SK-N-SH (cell line): ENCODE measurements at regions not wholly inside any gene's neighbourhood (a gene's known extent, or its start where the extent isn't known, plus 50 kb on each side); places are given as distances from the start of the nearest gene placed in this dataset.

ENCODE experiments used
- CTCF ChIA-PET: fragments of 300-600, 350-600 bp; formaldehyde crosslinking; extraction: SDS; loops from one replicate; lab custom pipeline; 2021; lab: Yijun Ruan, JAX
- POLR2A ChIA-PET: fragments of 350-600 bp; sonication (Branson Sonifier 250); formaldehyde crosslinking; extraction: SDS; loops from one replicate; lab custom pipeline; 2020; ENCODE audit warnings: antibody characterized with exemption, inconsistent platforms; lab: Yijun Ruan, JAX
- DNase-seq: peaks from one replicate; pipeline ENCODE4 v3.0.0; 2012
- H2AFZ ChIP-seq: fragments of 200-600 bp; sonication (generic); 2 replicates; pipeline ENCODE4 v1.8.1; 2016; ENCODE audit warnings: antibody characterized with exemption, mild to moderate bottlenecking, low read depth
- H3F3A ChIP-seq: fragments of 200-600 bp; sonication (generic); replicated peaks from 2 replicates; pipeline ENCODE3; 2016; ENCODE audit warnings: antibody characterized with exemption, mild to moderate bottlenecking; ENCODE audit not compliant: insufficient read depth
- H3K27ac ChIP-seq, 2 experiments: fragments of 200-500 bp in 1 of 2; fragments of 200-600 bp in 1 of 2; sonication (Bioruptor generic) in 1 of 2; sonication (generic), shearing (Covaris generic) in 1 of 2; 2 replicates each; pipeline versions ENCODE4 v1.5.1 to v1.6.1; 2014 to 2016; ENCODE audit warnings: low read depth in 2 of 2, inconsistent platforms in 1 of 2, low read length in 1 of 2, mild to moderate bottlenecking in 1 of 2, mixed read lengths in 1 of 2
- H3K27me3 ChIP-seq: fragments of 200-600 bp; sonication (generic), shearing (Covaris generic); 2 replicates; pipeline ENCODE4 v1.6.1; 2016; ENCODE audit warnings: mixed run types; ENCODE audit not compliant: insufficient read depth
- H3K36me3 ChIP-seq, 2 experiments: fragments of 200-500 bp in 1 of 2; fragments of 200-600 bp in 1 of 2; sonication (Bioruptor generic) in 1 of 2; sonication (generic) in 1 of 2; replicated peaks in 1 of 2; 2 replicates each; pipeline versions ENCODE3 to v1.5.1; 2014 to 2016; ENCODE audit warnings: low read length in 1 of 2, mild to moderate bottlenecking in 1 of 2; ENCODE audit not compliant: insufficient read depth in 2 of 2, control insufficient read depth in 1 of 2
- H3K4me1 ChIP-seq, 2 experiments: fragments of 200-500 bp in 1 of 2; fragments of 200-600 bp in 1 of 2; sonication (Bioruptor generic) in 1 of 2; sonication (generic), shearing (Covaris generic) in 1 of 2; 2 replicates each; pipeline versions ENCODE4 v1.5.1 to v1.6.1; 2014 to 2016; ENCODE audit warnings: low read depth in 1 of 2, low read length in 1 of 2, mixed run types in 1 of 2; ENCODE audit not compliant: insufficient read depth in 2 of 2, control insufficient read depth in 1 of 2
- H3K4me2 ChIP-seq: fragments of 200-600 bp; sonication (generic), shearing (Covaris generic); 2 replicates; pipeline ENCODE4 v1.6.1; 2017; ENCODE audit warnings: mixed run types
- H3K4me3 ChIP-seq, 2 experiments: fragments of 200-500 bp in 1 of 2; fragments of 200-600 bp in 1 of 2; sonication (Bioruptor generic) in 1 of 2; sonication (generic), shearing (Covaris generic) in 1 of 2; 2 replicates each; pipeline versions ENCODE4 v1.5.1 to v1.8.1; 2014 to 2016; ENCODE audit warnings: low read depth in 2 of 2, inconsistent platforms in 1 of 2, low read length in 1 of 2, mild to moderate bottlenecking in 1 of 2, mixed read lengths in 1 of 2, moderate library complexity in 1 of 2
- H3K79me2 ChIP-seq: fragments of 200-600 bp; sonication (generic); 2 replicates; pipeline ENCODE4 v1.8.1; 2017; ENCODE audit warnings: mild to moderate bottlenecking; ENCODE audit not compliant: insufficient read depth
- H3K9ac ChIP-seq: fragments of 200-600 bp; sonication (generic); 2 replicates; pipeline ENCODE4 v1.6.1; 2017; ENCODE audit warnings: mixed run types
- H3K9me2 ChIP-seq: fragments of 200-600 bp; sonication (generic); 2 replicates; pipeline ENCODE4 v1.6.1; 2017; ENCODE audit warnings: mixed run types
- H3K9me3 ChIP-seq: fragments of 200-600 bp; sonication (generic); 2 replicates; pipeline ENCODE4 v1.6.1; 2017; ENCODE audit warnings: mixed run types, mild to moderate bottlenecking, moderate library complexity
- H4K20me1 ChIP-seq: fragments of 200-600 bp; sonication (generic); 2 replicates; pipeline ENCODE4 v1.6.1; 2017; ENCODE audit warnings: mild to moderate bottlenecking, mixed run types; ENCODE audit not compliant: insufficient read depth
- FOXJ3 ChIP-seq: sonication (generic); formaldehyde crosslinking; IDR thresholded peaks from 2 replicates; pipeline ENCODE4 v1.5.1; 2020; ENCODE audit warnings: mild to moderate bottlenecking, missing genetic modification reagents
- GATA2 ChIP-seq: sonication (generic); formaldehyde crosslinking; IDR thresholded peaks from 2 replicates; pipeline ENCODE4 v1.5.0; 2020; ENCODE audit warnings: mild to moderate bottlenecking, missing genetic modification reagents
- MEF2A ChIP-seq: IDR thresholded peaks from 2 replicates; pipeline ENCODE4 v1.4.0; 2012; ENCODE audit warnings: low read depth, borderline replicate concordance
- NFIC ChIP-seq: IDR thresholded peaks from 2 replicates; pipeline ENCODE4 v1.4.0; 2012; ENCODE audit warnings: borderline replicate concordance
- NRF1 ChIP-seq: IDR thresholded peaks from 2 replicates; pipeline ENCODE4 v1.6.1; 2012; ENCODE audit warnings: low read depth, mild to moderate bottlenecking, low read length
- PBX3 ChIP-seq: IDR thresholded peaks from 2 replicates; pipeline ENCODE4; 2012
- REST ChIP-seq: IDR thresholded peaks from 2 replicates; pipeline ENCODE4 v1.6.1; 2012; ENCODE audit warnings: mild to moderate bottlenecking, low read depth, low read length, moderate library complexity
- RFX5 ChIP-seq: IDR thresholded peaks from 2 replicates; pipeline ENCODE4 v1.6.1; 2012; ENCODE audit warnings: mild to moderate bottlenecking, improper control_type of control experiment, low read length
- RXRA ChIP-seq: IDR thresholded peaks from 2 replicates; pipeline ENCODE4 v1.4.0; 2012; ENCODE audit warnings: low read depth, mild to moderate bottlenecking, borderline replicate concordance
- SMC3 ChIP-seq: IDR thresholded peaks from 2 replicates; pipeline ENCODE4 v1.6.1; 2012; ENCODE audit warnings: low read depth, low read length, improper control_type of control experiment
- TAF1 ChIP-seq: IDR thresholded peaks from 2 replicates; pipeline ENCODE4 v1.6.1; 2012; ENCODE audit warnings: low read depth, mild to moderate bottlenecking, low read length, moderate library complexity, borderline replicate concordance
- TCF12 ChIP-seq: IDR thresholded peaks from 2 replicates; pipeline ENCODE4 v1.4.0; 2012
- TEAD4 ChIP-seq: IDR thresholded peaks from 2 replicates; pipeline ENCODE4 v1.4.0; 2012; ENCODE audit warnings: mild to moderate bottlenecking, borderline replicate concordance; ENCODE audit not compliant: insufficient read depth
- USF1 ChIP-seq: IDR thresholded peaks from 2 replicates; pipeline ENCODE4 v1.4.0; 2012; ENCODE audit warnings: low read depth, borderline replicate concordance
- ZBTB33 ChIP-seq: IDR thresholded peaks from 2 replicates; pipeline ENCODE4 v1.4.0; 2012; ENCODE audit warnings: low read depth, borderline replicate concordance
- WGBS: methylation state at CpG from one replicate; pipeline ENCODE4 v1.1.6; 2017; ENCODE audit warnings: low lambda C conversion rate; 5-methylcytosine and 5-hydroxymethylcytosine counted together
- TF ChIP-seq, protein P1 (sequence below): IDR thresholded peaks from 2 replicates; pipeline ENCODE4 v1.4.0; 2012; ENCODE audit warnings: low read depth
- TF ChIP-seq, protein P2 (sequence below): fragments of 200-600 bp; sonication (generic); IDR thresholded peaks from 2 replicates; pipeline ENCODE4 v1.6.1; 2017; ENCODE audit warnings: antibody characterized with exemption, mild to moderate bottlenecking, moderate library complexity
- TF ChIP-seq, protein P3 (sequence below): fragments of 150-350 bp; IDR thresholded peaks from 2 replicates; pipeline ENCODE4 v1.6.1; 2016; ENCODE audit warnings: mild to moderate bottlenecking, low read depth, low read length

- no peaks in the 10 kb centered on the region for H3K79me2 ChIP-seq
- no peak overlapping the region for H3K4me2 ChIP-seq
- no peak for TF ChIP-seq GATA2
- no peak for TF ChIP-seq RXRA
- TF ChIP-seq ZBTB33, result no peak
- TF ChIP-seq, protein P1, sequence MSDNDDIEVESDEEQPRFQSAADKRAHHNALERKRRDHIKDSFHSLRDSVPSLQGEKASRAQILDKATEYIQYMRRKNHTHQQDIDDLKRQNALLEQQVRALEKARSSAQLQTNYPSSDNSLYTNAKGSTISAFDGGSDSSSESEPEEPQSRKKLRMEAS, result no peak
- TF ChIP-seq SMC3, result no peak
- no peak for TF ChIP-seq REST
- TF ChIP-seq NRF1, result no peak
- no peak for TF ChIP-seq TEAD4
- TF ChIP-seq PBX3, result no peak
- TF ChIP-seq MEF2A, result no peak
- no peak for TF ChIP-seq USF1
- TF ChIP-seq TCF12, result no peak
- TF ChIP-seq RFX5, result no peak
- no peak for TF ChIP-seq FOXJ3
- TF ChIP-seq TAF1, result no peak
- TF ChIP-seq, protein P2, sequence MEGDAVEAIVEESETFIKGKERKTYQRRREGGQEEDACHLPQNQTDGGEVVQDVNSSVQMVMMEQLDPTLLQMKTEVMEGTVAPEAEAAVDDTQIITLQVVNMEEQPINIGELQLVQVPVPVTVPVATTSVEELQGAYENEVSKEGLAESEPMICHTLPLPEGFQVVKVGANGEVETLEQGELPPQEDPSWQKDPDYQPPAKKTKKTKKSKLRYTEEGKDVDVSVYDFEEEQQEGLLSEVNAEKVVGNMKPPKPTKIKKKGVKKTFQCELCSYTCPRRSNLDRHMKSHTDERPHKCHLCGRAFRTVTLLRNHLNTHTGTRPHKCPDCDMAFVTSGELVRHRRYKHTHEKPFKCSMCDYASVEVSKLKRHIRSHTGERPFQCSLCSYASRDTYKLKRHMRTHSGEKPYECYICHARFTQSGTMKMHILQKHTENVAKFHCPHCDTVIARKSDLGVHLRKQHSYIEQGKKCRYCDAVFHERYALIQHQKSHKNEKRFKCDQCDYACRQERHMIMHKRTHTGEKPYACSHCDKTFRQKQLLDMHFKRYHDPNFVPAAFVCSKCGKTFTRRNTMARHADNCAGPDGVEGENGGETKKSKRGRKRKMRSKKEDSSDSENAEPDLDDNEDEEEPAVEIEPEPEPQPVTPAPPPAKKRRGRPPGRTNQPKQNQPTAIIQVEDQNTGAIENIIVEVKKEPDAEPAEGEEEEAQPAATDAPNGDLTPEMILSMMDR, result no peak
- TF ChIP-seq, protein P3, sequence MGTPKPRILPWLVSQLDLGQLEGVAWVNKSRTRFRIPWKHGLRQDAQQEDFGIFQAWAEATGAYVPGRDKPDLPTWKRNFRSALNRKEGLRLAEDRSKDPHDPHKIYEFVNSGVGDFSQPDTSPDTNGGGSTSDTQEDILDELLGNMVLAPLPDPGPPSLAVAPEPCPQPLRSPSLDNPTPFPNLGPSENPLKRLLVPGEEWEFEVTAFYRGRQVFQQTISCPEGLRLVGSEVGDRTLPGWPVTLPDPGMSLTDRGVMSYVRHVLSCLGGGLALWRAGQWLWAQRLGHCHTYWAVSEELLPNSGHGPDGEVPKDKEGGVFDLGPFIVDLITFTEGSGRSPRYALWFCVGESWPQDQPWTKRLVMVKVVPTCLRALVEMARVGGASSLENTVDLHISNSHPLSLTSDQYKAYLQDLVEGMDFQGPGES, result no peak
- no peak for TF ChIP-seq NFIC
- H3K4me3 ChIP-seq, result no peak overlapping the region
- DNase-seq, result no peak
- ChIA-PET POLR2A (no interaction called here), CTCF (interaction anchor here (0.7 to 1.0 kb wide), 2 partner anchors 26 to 323 kb away, joined by 3 to 4 read pairs; no protein-coding TSS in a partner anchor)
- H3K27ac ChIP-seq, result no peak overlapping the region
- no peaks in the 10 kb centered on the region for H3K36me3 ChIP-seq
- no peak overlapping the region for H2AFZ ChIP-seq
- no peak overlapping the region for H3K9ac ChIP-seq
- 60% methylated on average over 5 of the region's 6 CpGs for WGBS
- H3K9me2 ChIP-seq, result no peaks in the 10 kb centered on the region
- no peaks in the 10 kb centered on the region; a peak in 1 of 4 replicates for H3K4me1 ChIP-seq
- no peaks in the 10 kb centered on the region for H3F3A ChIP-seq
- H3K9me3 ChIP-seq, result no peaks in the 10 kb centered on the region
- no peaks in the 10 kb centered on the region for H4K20me1 ChIP-seq
- H3K27me3 ChIP-seq, result no peaks in the 10 kb centered on the region
Observed at GRCh38 chr17:34865716-34866115, 95.5 kb downstream of the CCT6B start.
